LHCN-M2 (cell line): ENCODE measurements at regions not wholly inside any gene's neighbourhood (a gene's known extent, or its start where the extent isn't known, plus 50 kb on each side); places are given as distances from the start of the nearest gene placed in this dataset.

Experiments
- DNase-seq: peaks from one replicate; pipeline ENCODE4 v3.0.0-alpha.2; 2012; ENCODE audit warnings: low read depth

DNA sequence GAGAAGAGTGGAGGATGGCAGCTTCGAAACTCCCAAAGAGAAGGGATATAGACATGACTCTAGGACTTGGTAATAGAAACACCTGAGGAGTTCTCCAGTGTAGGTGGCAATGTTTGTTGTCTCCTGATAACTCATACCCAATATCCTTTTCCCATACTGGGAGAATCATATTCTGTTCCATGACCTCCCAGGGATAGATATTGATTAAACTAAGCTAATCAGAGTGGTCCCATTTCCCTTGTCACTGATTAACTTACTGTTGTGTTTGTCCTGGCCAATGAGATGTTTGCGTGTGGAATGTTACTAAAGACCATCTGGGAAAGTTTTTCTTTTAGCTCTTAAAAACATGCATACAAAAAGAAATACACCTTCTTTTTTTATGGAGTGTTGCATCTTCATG, 85.6 kb downstream of the RPL22L1 start:
- DNase-seq: no peak

DNA sequence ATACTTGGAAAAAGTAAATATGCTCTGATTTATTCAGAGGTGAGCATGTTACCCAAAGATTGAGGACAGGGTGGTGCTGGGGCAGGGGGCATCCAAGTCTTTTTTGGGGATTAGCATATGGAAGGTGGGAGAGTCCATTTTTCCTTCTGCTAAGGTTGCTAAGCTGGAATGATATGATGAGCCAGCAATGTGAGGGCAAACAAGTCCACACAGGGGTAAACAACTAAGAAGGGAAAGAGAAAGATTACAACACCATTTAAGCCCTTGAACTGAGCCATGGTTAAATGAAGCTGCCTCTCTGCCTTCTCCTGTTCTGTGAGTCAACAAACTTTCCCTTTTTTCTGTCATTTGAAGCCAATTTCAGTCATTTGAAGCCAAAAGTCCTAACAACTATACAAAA, 89.0 kb downstream of the RPL22L1 start:
- DNase-seq: peak; percentile 34

DNA sequence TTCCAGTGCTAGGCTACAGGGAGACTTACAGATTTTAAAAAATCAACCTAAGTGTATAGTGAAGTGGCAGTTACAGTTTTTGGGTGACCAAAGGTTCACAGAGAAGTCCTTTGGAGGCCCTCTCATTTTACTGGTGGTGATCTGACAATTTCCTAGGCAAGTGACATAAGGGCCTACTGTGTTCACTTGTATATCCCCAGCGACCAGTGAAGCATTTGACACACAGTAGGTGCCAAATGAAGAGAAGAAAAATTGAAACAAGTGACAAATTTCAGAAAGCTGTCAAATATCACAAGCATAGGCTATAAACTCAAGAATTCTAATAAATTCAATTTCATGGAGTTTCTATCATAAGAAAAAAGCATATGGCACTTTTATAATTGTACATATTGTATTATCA, 89.5 kb downstream of the RPL22L1 start:
- DNase-seq: no peak

DNA sequence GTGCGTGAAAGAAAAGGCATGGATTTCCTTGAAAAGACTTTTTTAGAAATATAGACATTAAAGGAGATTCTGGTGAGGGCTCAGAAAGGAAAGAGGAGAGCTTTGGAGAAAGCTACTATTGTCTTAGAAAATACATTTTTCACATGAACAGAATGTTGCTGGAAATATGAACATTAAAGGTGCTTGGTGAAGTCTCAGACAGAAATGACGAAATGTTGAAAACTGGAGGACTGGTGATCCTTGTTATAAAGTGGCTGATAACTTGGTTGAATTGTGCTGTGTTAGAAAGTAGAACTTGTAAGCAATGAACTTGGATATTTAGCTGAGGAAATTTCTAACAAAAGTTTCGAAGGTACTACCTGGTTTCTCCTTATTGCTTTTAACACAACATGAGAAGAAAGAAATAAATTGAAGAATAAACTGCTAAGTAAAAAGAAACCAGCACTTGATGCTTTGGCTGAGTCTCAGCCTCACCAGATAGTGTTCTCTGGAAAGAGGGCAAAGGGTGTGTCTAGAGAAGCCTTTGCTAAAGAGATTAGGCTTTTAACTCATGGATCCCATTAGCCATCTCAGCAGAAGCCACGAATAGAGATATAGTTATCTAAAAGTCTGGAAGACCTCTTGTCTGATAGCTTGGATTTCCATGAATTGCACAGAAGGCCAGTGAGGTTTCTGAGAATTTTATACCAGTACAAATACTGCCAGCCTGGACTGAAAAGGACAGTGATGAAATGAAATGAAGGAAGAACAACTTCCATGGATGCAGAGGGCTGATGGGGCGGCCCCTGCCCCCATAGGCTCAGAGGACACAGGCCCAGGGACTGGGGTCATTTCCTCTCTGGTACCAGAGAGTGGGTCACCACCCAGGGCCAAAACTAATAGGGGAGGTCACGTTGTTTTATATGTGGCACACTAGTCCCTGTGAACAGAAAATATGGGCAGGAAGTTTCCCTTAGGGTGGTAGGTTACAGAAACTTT, 91.5 kb downstream of the RPL22L1 start:
- DNase-seq: no peak

DNA sequence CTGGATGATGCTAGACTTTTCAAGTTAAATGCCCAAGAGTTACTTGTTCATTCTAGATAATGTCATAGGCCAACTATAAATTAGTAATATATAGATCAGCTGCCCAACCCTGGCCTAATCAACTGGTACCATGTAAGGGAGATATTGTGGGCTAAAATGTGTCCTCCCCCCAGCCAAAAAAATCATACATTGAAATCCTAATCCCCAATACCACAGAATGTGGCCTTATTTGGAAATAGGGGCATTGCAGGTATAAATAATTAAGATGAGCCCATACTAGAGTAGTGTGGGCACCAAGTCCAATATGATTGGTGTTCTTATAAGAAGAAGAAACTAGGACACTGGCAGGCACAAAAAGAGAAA, 92.5 kb downstream of the RPL22L1 start:
- DNase-seq: no peak

DNA sequence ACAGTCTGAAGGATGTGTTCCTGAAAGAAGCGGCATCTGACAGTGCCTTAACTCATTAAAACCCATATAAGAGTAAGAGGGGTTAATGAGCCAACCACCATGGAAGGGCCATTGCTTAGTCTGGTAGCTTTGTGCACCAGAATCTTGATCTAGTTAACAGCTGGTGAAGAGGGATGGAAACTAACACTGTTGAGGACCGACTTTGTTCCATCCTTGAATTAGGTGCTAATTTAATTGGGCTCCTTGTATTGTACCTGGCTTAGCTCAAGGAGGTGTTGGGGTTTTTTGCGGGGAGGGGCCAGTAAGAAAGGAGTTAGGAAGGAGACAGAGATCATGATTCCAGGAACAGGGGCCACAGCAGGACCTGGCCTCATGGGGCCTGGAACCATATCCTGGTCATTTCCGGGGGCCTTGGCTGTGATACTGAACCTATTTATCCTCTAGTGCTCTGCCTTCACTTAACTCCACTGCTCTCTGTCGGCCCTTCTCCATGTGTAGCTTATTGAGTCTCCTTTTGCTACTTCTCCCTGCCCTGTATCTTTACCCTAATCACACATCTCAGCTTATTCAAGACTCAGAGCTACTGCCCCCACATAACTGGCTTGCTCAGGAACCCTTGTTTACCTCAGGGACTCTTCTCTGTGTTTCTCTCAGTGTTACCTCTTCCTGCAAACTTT, 93.0 kb downstream of the RPL22L1 start:
- DNase-seq: no peak

DNA sequence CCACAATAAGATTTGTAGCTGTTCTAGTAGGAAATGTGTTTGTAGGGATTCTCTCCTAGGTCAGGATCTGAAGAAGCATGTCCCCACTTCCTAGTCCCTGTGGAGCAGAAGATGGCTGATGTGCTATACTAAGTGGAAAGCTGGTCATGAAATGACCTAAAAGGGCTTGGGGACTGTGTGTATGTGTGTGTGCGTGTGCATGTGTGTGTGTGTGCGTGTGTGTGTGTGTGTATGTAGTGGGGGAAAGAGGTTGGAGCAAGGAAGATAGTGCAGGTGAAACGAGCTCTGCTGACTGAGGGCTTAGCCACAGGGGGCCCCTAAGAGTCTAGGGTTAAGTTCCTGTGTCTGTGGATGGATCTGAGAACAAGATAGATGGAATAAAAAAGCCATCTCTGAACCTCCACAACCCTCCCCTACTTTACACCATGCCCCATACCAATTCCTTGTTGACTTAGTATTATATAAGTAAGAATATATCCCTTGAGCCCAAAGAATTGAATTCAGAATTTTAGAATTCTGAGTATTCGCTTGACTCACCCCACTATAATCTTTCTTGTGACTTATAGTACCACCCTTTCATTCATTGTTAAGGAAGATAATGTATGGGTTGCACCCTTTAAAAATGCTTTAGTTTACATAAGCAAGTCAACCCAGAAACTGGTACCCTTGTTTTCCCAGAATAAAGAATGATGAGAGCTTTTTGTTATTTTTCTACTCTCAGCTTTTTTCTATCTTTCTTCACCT, 96.1 kb downstream of the RPL22L1 start:
- DNase-seq: no peak

DNA sequence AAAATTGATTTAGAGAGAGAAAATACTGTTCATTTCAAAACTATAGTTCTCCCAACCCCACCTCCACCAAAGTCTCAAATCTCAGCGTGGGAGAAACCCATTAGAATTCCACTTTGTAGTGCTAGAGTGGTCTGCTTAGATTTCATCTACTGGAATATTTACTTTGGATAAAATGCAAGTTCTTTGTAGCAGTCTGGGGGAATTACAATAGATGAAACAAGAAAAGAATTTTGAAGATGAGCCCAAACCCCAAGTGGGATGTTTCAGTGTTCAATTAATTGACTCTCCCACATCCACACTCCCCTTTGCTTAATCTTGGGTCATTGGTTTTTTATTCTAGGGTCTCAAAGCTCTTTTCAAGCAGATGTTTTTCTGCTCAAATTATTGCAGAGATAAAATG, 97.8 kb downstream of the RPL22L1 start:
- no peak for DNase-seq

DNA sequence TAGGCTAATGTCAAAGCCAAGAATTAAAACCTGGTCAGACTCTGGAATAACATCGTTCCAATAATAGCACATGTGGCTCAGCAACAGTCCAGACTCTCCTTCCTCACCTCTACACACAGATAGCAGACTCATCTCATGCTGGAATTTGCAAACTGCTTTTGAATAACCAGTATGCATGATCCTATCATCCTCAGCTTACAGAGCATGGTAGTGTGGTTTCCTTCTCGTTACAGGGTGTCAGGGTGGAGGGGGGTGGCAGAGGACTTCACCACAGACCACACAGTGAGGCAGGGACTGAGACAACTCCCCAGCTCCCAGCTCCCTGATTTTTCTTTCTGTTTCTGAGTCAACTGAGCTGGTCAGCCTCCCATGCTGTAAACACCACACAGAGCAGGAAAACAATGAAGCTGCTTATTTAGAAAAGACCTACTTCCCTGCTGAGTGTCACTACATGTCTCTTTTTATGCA, 101.6 kb downstream of the RPL22L1 start:
- DNase-seq: peak; percentile 76

- no peak for DNase-seq
Measured at GRCh38 chr3:170767576-170767941, 102.4 kb downstream of the RPL22L1 start.

- no peak for DNase-seq
Measured at GRCh38 chr3:170766823-170767575, 103.0 kb downstream of the RPL22L1 start.

DNA sequence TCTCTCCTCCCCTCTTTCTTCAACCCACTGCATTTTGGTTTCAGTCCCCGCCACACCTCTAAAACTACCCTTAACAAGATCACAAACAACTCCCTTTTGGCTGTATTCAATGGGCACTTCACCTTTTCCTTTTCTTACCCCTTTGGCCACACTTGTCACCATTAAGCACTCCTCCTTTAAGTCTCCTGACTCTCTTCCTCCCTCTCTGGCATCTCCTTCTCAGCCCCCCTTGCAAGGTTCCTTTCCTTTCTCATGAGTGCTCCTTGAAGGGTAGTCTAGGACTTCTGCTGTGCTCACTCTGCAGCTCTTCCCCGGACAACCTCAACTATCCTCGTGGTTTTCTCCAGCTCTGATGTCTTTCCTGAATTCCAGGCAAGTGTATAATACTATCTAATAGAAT, 103.7 kb downstream of the RPL22L1 start:
- DNase-seq: no peak

DNA sequence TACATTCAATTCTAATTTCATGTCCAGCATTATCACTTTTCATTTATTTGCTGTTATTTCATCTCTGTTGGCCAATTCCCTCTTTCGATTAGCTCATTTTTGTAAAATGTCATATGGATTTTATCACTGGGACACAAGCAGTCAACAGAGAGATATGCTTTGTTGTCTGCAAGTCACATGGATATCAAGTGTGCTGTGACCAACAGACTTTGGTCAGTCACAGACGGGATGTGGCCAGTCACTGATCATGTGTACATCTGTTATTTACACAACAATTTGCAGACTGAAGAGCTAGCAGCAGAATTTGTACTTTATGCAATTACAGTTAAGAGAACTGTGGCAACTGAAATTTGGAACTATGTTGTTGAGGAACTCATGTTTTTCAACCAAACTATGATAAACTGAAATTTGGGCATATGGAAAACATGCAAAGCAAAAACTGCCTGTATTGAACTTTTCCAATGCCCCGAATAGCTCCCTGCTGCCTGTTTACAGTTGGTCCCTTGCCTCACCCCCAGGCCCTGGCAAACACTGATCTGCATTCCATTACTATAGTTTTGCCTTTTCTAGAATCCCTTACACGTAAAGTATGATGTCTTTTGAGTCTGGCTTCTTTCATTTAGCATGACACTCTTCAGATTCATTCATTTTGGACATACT, 104.4 kb downstream of the RPL22L1 start:
- DNase-seq: peak; percentile 78

GRCh38 chr3:170764017-170764416, 106.0 kb downstream of the RPL22L1 start:
- DNase-seq: no peak

DNA sequence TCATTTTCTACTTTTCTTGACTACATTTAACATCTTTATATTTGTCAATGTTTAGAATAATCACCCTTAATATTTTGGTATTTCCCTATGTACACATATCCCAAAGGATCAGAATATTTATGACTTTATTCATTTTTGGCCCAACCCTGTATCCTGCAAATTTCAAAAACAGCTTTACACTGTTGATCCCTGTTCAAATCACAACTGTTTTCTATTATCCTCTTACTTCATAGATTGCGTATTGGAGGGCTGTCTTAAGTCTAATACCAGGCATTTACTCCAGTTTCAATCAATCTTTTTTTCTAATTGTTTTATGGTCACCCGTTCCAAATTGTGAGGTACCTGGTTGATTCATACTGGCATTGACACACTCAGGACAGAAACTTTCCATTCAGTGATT, 107.9 kb downstream of the RPL22L1 start:
- DNase-seq: no peak

DNA sequence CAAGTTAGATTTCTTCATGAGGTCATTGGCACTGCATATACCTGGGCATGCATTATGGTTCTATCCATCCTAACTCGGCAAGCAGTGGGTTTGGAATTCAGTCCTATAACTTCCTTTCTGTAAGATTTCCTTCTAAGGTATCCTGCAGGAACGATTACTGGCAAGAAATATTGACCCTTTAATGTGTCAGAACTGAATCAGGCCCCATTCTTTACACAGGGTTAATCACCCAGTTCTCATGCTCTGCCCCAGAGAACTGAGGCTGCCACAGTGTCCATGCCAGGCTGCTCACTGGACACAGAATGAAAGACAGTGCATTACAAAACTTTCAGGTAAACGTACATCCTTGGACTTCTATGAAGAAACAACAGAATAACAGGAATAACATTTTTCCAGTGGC, 108.9 kb downstream of the RPL22L1 start:
- no peak for DNase-seq

DNA sequence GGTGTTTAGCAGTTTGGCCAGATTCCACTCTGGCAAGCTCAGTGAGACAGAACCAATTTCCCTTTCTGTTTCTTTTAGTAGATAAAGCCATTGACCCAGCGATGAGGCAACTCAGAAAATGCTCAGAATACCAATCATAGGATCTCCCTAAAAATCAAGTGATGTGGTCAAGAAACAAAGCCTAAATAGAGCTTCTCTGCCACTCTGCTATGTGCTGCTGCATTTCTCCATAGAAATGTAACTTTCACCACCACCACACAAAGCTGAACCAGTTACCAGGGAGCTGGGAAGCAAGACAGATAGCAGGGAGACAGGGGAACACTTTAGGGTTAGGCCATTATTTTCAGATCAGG, 109.8 kb downstream of the RPL22L1 start:
- no peak for DNase-seq

DNA sequence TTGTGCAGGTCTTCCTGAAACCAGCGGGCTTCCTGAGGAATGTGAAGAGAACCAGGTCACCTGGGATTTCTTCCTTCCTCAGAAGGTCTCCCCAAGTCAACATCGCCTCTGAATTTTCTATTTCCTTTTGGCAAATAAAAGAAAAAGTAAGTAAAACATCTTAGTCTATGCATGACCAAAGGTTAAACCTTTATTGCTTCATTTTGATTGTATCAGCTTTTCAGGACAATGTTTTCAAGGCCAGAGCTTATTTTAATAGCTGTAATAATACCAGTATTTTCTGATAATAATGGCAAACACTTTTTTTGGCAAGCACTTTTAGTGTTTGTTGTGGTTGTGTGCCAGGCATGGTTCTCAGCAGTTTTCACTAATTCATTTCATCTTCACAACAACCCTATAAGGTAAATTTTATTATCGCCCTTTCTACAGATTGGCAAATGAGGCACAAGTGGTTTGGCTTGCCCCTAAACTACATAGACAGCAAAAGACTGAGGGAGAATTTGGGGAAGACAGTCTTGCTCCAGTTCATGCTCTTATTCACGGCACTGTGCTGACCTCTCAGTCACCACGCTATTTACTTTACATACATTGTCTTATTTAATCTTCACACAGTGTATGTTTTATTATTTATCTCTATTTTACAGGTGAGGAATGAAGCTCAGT, 110.4 kb downstream of the RPL22L1 start:
- DNase-seq: no peak

GRCh38 chr3:170757038-170757437, 113.0 kb downstream of the RPL22L1 start:
- no peak for DNase-seq

- no peak for DNase-seq
Measured at GRCh38 chr3:170754311-170754693, 115.7 kb downstream of the RPL22L1 start.
